ENCODE measurements at regions not wholly inside any gene's neighbourhood (a gene's known extent, or its start where the extent isn't known, plus 50 kb on each side); places are given as distances from the start of the nearest gene placed in this dataset.
"Not testable (repeated sequence)": the region's sequence is repeated elsewhere in the genome, so short reads cannot be mapped to it uniquely, and the experiment has no call there.

- DNase-seq (ENCODE audit: insufficient read length, low spot score) (no peak), FAIRE-seq (no peak)
These were observed 366.6 kb downstream of the OSTF1 start for GRCh38 chr9:75454891-75455290.

DNA sequence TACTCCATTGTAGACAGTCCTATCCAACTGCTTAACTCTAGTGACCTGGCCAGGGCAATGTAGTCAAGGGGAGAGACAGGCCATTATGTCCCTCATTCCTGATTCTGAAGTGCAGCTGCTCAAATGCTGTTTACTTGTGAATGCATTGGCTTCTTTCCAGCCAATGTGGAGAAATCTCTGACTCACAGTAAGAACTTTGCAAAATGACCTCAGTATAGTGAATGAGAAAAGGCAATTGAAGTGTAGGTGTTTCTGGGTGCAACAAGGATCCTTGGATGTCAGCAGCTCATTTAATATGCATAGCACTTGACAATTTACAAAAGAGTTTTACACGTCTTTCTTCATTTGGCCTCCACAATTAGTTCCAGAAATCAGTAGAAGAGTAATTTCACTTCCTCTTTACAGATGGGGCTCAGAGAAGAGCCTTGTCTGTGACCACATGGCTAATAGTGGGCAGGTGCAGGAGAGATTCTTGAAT is 367.2 kb downstream of the OSTF1 start:
- DNase-seq (ENCODE audit: insufficient read length, low spot score): no peak
- FAIRE-seq: no peak

GRCh38 chr9:75456698-75457097 is 368.4 kb downstream of the OSTF1 start:
- no peak for DNase-seq (ENCODE audit: insufficient read length, low spot score)
- FAIRE-seq: no peak

- DNase-seq (ENCODE audit: insufficient read length, low spot score) (no peak), FAIRE-seq (no peak)
These were observed 369.2 kb downstream of the OSTF1 start for GRCh38 chr9:75457474-75458011.

GRCh38 chr9:75459311-75459710 is 371.0 kb downstream of the OSTF1 start:
- not testable (repeated sequence) for DNase-seq (ENCODE audit: insufficient read length, low spot score); FAIRE-seq

DNA sequence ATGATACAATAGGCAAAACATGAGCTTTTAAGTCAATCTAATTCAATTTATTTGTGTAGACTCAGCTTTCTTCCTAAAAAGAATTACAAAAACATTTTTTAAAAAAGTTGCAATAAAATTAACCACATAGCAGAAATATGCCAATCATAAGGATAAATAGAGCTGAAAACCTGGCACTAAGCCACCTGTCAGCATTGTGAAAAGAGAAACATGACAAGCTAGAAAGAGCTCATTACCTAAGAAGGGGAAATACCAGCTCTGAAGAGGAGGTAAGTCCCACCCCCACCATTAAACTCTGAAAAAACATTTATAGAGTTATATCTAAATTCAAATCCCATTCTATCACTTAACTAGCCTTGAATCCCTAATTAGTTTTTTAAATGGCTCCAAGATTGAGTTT is 372.9 kb downstream of the OSTF1 start:
- DNase-seq (ENCODE audit: insufficient read length, low spot score) (no peak), FAIRE-seq (no peak)

DNA sequence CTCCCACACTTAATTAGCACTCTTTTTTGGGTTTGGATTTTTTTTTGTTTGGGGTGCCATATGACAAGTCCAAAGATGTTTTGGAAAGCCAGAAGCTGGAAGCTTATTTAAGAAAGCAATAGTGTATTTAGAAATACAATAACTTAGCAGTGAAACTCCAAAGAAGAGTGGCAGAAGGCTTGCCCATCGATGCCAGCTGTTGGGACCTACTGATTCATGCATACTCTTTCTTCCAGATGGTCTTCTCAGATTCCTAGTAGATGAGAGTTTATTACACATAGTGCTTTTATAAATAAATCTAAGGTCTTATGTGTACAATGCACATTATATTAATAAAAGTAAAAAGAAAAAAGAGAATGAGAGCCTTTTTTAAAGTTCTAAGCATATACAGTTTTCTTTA is 374.6 kb downstream of the OSTF1 start:
- no peak for FAIRE-seq

DNA sequence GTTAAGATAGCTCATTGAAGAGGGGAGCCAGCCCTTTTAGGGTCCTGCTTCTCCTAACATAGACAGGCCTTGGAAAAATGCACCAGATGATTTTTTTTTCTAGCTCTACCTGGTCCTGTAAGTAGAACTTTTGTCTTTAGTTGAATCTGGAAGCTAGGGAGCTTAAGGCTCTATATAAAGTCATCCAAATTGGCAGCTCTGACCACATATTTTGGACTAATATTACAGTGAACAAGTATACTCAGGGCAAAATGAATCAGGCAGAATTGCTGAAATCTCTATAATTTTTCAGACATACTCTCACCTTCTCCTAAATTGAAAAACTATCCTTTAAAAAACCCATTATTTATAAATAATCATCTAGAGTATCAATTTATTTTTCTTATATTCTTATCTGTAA is 375.6 kb downstream of the OSTF1 start:
- DNase-seq (ENCODE audit: insufficient read length, low spot score) (no peak), FAIRE-seq (no peak)

More for the DNA sequence above, 374.6 kb downstream of the OSTF1 start:
- DNase-seq (ENCODE audit: insufficient read length, low spot score): no peak

- FAIRE-seq (no peak), DNase-seq (ENCODE audit: insufficient read length, low spot score) (no peak)
These were observed 376.4 kb downstream of the OSTF1 start for GRCh38 chr9:75464726-75465125.

- DNase-seq (ENCODE audit: insufficient read length, low spot score) (no peak), FAIRE-seq (no peak)
These were observed 378.8 kb downstream of the OSTF1 start for GRCh38 chr9:75467142-75467541.

DNA sequence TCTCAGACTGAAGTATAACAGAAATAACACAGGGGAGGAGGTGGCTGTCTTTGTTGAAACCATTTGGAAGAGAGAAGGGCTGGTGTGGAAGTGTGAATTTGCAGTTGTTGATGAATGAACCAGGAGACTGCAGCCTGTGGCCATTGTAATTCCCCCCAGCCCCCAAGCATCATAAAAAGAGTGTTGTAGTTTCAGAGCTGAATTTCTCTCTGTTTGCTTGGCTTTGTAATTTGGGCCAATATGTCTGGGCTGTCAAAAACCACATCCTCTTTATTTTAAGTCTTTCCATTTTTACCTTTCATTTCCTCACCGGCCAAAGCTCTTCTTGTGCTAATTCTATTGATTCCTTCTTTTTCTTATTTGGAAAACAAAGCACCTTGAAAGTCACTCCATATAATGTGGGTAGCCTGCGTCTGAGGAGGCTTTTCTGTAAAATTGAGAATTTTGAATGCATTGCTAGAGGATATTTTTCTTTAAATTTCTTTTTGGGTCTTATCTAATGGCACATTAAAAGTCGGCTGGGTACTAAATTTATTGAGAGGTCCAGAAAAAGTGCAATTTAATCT is 383.3 kb downstream of the OSTF1 start:
- DNase-seq (ENCODE audit: insufficient read length, low spot score) (no peak), FAIRE-seq (no peak)

- DNase-seq (ENCODE audit: insufficient read length, low spot score): no peak
- no peak for FAIRE-seq
These were observed 394.3 kb downstream of the OSTF1 start for GRCh38 chr9:75482566-75482965.

DNA sequence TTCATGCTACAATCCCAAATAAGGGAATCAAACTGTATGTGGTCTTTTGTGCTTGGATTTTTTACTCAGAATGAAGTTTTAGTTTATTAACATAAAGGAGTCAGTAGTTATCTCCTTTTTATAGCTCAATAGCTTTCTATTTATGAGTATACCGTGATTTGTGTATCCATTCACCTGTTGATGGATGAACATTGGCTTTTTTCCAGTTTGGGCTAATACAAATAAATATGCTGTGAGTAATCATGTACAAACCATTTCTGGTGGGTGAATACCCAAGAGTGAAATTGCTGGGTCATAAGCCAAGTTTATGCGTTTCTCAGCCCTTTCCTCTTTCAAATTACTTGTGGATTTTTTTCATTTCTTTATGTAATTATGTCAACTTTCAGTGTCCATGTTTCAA is 395.3 kb downstream of the OSTF1 start:
- DNase-seq (ENCODE audit: insufficient read length, low spot score) (no peak), FAIRE-seq (no peak)

DNA sequence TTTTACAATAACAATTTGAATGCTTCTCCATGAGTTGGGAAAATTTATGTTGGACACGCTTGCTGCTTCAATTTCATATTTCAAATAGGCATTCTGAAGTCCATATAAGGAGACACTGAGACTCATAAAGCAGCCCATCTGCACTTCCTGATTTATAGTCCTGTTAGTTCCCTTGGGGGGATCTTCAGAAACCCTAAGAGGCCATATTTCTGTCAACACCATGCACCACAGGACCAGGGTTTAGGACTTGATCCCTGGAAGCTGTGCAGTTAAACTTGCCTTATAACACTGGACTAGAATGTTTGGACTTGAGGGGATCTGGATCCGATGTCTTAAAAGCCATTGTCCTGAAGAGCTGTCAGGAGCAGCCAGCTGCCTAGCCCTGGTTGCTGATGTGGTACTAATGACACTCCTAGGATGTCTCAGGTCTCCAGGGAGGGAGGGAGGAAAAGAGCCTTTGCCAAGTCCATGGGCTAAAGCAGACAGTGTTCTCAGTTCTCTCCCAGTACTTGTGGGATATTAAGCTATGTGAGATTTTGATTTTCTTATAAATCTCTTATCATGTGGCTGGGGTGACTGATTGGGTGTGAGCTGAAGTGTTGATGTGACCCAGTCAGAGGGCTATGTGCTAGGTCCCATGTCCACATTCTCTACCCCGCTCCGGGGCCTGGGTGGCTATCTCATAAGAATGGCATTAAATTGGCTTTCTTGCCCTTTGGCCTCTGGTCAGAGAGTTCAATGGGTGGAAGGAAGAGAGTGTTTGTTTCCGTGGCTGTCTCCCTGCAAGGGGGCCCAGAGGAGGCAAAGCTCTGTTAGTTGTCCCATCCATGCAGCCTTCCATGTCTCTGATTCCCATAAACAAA is 399.8 kb downstream of the OSTF1 start:
- DNase-seq (ENCODE audit: insufficient read length, low spot score): no peak
- FAIRE-seq: no peak

- DNase-seq (ENCODE audit: insufficient read length, low spot score) (no peak), FAIRE-seq (no peak)
These were observed 400.4 kb downstream of the OSTF1 start for GRCh38 chr9:75488719-75489110.

GRCh38 chr9:75490326-75490725 is 400.1 kb upstream of the PCSK5 start:
- FAIRE-seq (no peak), DNase-seq (ENCODE audit: insufficient read length, low spot score) (no peak)

DNA sequence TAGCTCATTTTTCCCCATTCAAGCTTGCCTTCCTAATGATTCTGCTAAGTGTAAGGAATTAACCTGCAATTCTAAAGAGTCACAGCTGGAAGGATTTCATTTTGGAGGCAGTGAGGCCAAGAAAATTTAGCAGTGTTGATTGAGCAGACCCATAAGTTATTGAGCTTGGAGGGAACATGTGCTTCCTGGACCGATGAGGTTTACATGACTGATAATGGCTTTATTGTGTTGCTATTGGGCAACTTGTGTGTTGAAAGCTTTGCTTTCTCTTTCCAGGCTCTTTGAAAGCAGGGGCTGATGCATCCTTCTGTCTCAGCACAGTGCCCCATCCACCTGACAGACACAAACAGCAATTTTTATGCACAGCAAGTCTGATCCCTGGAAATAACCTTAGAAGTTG is 398.9 kb upstream of the PCSK5 start:
- DNase-seq (ENCODE audit: insufficient read length, low spot score): no peak
- FAIRE-seq: no peak

- FAIRE-seq (no peak), DNase-seq (ENCODE audit: insufficient read length, low spot score) (no peak)
These were observed 390.7 kb upstream of the PCSK5 start for GRCh38 chr9:75499812-75500211.

GRCh38 chr9:75500479-75500878 is 390.0 kb upstream of the PCSK5 start:
- FAIRE-seq (no peak), DNase-seq (ENCODE audit: insufficient read length, low spot score) (no peak)

GRCh38 chr9:75500940-75501339 is 389.5 kb upstream of the PCSK5 start:
- not testable (repeated sequence) for DNase-seq (ENCODE audit: insufficient read length, low spot score); FAIRE-seq

- FAIRE-seq (no peak), DNase-seq (ENCODE audit: insufficient read length, low spot score) (no peak)
These were observed 385.8 kb upstream of the PCSK5 start for GRCh38 chr9:75504721-75505120.

- FAIRE-seq (no peak), DNase-seq (ENCODE audit: insufficient read length, low spot score) (no peak)
These were observed 384.8 kb upstream of the PCSK5 start for GRCh38 chr9:75505654-75506053.

Data from HTR-8/SVneo (cell line).